GM12873 (cell line): ENCODE measurements at regions not wholly inside any gene's neighbourhood (a gene's known extent, or its start where the extent isn't known, plus 50 kb on each side); places are given as distances from the start of the nearest gene placed in this dataset.

Experiments
- TF ChIP-seq, protein P1 (sequence below): IDR thresholded peaks from 2 replicates; pipeline ENCODE4 v1.5.1; 2012; ENCODE audit warnings: low read depth, mild to moderate bottlenecking, moderate library complexity, low read length, control low read depth; ENCODE audit not compliant: insufficient read depth; ENCODE audit errors: missing control alignments

DNA sequence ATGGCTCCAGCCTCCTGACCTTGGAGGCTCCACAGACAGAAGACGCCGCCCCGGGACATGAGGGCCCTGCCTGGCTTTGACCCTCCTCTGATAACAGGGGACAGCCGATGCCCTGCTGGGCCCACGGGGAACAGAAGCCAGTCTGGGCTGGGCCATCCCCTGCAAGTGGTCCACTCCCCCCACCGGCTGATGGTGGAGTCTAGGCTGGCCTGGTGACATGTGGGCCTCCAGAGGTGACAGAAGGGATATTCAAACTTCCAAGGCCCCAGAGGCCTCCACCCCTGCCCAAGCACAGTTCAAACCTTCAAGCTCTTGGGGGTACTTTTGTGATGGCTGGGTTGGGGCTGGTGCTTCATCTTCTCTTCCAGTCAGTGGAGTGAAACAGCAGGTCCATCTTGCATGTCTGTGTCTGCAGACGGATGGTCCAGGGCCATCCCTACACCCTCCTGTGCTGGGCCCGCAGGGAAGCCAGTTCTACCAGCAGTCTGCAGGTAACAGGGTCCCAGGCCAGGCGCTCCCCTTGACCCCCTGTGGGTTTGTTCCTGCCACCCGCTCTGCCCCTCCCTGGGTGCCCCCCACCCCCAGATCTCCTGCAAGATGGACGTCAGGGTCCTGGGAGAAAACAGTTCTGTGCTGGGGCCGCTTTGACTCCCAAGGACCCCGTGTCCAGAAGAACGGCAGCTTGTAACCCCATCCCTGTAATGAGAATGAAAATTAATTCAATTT, 929.9 kb downstream of the BRD1 start:
- TF ChIP-seq, protein P1, sequence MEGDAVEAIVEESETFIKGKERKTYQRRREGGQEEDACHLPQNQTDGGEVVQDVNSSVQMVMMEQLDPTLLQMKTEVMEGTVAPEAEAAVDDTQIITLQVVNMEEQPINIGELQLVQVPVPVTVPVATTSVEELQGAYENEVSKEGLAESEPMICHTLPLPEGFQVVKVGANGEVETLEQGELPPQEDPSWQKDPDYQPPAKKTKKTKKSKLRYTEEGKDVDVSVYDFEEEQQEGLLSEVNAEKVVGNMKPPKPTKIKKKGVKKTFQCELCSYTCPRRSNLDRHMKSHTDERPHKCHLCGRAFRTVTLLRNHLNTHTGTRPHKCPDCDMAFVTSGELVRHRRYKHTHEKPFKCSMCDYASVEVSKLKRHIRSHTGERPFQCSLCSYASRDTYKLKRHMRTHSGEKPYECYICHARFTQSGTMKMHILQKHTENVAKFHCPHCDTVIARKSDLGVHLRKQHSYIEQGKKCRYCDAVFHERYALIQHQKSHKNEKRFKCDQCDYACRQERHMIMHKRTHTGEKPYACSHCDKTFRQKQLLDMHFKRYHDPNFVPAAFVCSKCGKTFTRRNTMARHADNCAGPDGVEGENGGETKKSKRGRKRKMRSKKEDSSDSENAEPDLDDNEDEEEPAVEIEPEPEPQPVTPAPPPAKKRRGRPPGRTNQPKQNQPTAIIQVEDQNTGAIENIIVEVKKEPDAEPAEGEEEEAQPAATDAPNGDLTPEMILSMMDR = no peak

DNA sequence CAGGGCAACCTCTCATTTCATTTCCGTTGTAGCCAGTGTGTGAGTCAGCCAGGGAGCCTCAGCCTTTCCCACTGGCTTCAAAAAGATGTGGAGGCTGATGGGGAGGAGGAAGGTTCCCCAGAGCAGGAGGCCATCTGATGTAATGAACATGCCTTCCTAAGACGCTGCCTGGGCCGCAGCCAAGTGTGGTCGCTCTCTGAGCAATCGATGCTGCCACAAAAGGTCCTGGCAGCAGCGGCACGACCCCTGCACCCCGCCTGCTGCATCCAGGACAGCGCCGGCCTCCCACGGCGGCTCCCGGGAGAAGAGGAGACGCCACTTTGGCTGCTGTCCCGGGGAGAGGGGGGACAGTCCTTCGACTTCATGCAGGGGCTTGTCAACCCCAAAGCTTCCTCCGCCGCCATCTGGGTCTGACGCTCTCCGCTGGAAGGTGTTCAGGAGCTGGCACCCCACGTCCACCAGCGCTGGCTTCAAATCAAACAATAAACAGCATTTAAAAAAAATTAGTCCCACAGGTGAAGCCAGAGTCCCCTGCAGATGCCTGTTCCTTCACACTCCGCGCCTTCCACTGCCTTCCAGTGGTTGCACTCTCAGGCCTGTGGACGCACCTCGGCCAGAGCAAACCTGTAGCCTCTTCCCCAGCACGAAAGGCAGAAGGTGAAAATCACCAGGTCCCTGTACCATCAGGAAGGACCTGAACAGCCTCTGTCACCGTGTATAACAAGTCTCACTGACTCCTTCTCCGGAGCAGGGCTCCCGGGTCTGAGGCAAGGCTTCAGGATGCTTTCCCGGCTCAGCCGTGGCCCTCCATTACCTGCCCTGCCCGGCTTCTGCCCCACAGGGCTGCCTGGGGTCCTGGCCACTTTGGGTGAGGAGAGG, 930.7 kb downstream of the BRD1 start:
- TF ChIP-seq, protein P1 = no peak

DNA sequence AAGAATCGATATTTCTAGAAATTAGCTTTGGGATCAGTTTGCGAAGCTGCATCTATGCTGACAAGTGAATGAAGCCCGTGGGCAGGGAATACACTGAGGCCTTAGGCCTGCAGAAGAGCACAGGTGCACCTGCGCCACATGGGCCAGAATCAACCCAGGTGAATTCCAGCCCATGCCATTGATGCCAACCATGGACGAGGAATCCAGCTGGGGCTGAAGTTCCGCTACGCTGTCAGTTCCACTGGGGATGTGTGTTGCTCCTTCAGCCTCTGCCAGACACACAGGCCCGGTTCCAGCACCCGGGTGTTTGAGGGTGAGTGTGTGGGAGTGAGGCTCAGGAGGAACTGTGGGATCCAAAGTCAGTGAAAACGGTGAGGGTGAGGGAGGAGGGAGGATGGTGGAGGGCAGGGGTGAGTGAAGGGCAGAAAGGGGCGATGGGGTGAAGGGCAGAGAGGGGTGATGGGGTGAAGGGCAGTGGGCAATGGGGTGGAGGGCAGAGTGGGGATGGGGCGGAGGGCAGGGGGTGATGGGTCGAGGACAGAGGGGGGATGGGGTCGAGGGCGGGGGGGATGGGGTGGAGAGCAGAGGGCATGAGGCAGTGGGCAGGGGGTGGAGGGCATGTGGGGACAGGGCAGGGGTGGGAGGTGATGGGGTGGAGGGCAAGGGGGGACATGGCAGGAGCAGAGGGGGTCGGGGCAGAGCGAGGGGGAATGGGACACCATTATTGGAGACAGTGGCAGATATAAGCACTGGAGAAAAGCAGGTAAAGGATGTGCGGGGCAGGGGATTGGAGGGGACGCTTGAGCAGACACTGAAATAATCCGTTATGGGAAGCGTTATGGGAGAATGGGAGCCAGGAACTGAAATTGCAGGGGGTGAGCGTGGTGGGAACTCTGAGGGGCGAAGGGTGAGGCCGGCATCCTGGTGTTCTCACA, 931.6 kb downstream of the BRD1 start:
- TF ChIP-seq, protein P1 = no peak

DNA sequence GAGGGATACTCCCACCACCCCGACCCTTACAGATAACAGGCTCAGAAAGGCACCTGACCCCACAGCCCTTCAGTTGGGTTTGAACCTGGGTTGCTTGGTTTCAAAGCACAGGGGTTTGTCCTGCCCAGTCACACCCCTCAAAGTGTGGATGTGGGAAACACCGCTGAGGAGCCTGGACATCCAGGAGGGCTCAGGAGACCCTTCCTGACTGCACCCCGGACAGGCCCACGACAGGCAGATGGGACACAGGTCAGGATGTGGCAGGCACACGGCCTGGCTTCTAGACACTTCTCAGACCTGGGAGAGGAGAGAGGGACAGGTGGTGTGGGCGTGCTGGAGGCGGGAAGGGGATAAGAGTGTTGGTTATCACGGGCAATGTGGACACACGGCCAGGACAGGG, 932.3 kb downstream of the BRD1 start:
- TF ChIP-seq, protein P1 = no peak

DNA sequence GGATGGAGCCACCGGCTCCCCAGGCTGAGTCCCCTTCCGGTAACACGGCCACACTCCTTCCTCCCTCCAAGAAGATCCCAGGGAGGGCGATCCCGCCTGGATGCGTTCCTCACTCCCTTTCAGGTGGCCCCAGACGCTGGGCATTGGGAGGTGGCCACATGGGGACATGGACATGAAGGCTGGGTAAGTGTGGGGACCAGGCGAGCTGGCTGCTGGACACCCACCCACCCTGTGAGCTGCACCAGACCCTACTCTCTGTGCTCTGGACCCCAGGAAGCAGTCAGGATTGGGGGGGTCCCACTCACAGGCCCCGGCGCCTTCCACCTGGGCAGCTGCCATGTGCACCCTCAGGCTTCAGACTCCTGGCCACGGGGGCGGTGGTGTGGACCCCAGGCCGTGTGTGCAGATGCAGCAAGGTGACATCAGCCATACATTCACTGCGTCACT, 932.8 kb downstream of the BRD1 start:
- TF ChIP-seq, protein P1 = no peak

DNA sequence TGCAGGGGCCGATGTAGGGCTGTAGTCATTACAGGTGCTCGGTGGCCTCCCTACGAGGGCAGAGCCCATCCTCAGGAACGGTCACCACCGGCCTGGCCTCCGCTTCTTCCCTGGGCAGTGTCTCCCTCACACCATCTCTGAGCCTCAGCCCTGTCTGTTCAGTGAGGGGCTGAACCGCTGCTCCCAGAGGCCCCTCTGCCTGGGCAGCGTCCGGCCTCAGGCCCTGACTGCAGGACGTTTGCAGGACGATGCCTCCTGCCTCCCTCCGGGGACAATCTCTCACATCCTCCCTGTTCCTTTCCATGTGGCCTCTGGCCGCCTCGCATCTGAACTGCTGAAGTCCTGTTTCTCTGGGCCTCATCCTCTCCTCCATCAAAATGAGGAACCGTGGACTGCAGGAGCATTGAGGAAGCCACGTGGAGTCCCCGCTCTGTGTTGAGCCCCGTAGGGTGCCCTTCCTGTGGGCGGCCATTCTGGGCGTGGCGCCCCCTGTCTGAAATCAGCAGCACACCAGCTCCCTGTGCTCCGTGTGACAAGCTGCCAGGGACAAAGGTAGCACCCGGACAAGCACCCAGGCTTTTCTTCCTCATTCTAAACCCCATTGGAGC, 933.5 kb downstream of the BRD1 start:
- TF ChIP-seq, protein P1 = no peak
